K562 (cell line): ENCODE measurements at regions not wholly inside any gene's neighbourhood (a gene's known extent, or its start where the extent isn't known, plus 50 kb on each side); places are given as distances from the start of the nearest gene placed in this dataset.

Source experiments
- ARID1B ChIP-seq: fragments of 450-650 bp; IDR thresholded peaks from 2 replicates; pipeline ENCODE4 v1.6.1; 2016; ENCODE audit warnings: antibody characterized with exemption, mild to moderate bottlenecking, inconsistent platforms
- CBX3 ChIP-seq, 2 experiments: IDR thresholded peaks; 1 replicate in 1 of 2; 2 replicates in 1 of 2; pipeline ENCODE4 v1.6.1; 2012; ENCODE audit warnings: inconsistent platforms in 2 of 2, low read length in 2 of 2, borderline replicate concordance in 1 of 2, control low read depth in 1 of 2
- ESRRB ChIP-seq: fragments of 250-450 bp; sonication (Bioruptor Pico); IDR thresholded peaks from 2 replicates; pipeline ENCODE4 v1.5.0; 2020; ENCODE audit warnings: mild to moderate bottlenecking, moderate library complexity, borderline replicate concordance
- FIP1L1 ChIP-seq: fragments of 200-400 bp; formaldehyde crosslinking; IDR thresholded peaks from 2 replicates; pipeline ENCODE4 v1.6.1; 2018; ENCODE audit warnings: mild to moderate bottlenecking, low read depth, low read length; ENCODE audit not compliant: poor library complexity, severe bottlenecking
- GTF2E2 ChIP-seq: fragments of 200-800 bp; sonication (Bioruptor generic); IDR thresholded peaks from 2 replicates; pipeline ENCODE4 v1.6.1; 2016; ENCODE audit warnings: missing genetic modification characterization, missing compliant biosample characterization
- KDM2B ChIP-seq: fragments of 250-450 bp; sonication (Bioruptor Pico); IDR thresholded peaks from 2 replicates; pipeline ENCODE4 v1.8.0; 2021; ENCODE audit warnings: mild to moderate bottlenecking, moderate library complexity
- LEF1 ChIP-seq: fragments of 450-650 bp; IDR thresholded peaks from 2 replicates; pipeline ENCODE4 v1.6.1; 2016; ENCODE audit warnings: mild to moderate bottlenecking
- MXI1 ChIP-seq: IDR thresholded peaks from 2 replicates; pipeline ENCODE4 v1.6.1; 2011; ENCODE audit warnings: low read depth, mild to moderate bottlenecking, improper control_type of control experiment, low read length
- NONO ChIP-seq, 2 experiments: fragments of 200-400 bp in 1 of 2; fragments of 450-650 bp in 1 of 2; formaldehyde crosslinking in 1 of 2; IDR thresholded peaks; 2 replicates each; pipeline ENCODE4 v1.6.1; 2017; ENCODE audit warnings: low read depth in 2 of 2, mild to moderate bottlenecking in 2 of 2, moderate library complexity in 2 of 2, low read length in 1 of 2
- NRF1 ChIP-seq, 2 experiments: fragments of 450-650 bp; IDR thresholded peaks in 1 of 2; conservative IDR thresholded peaks in 1 of 2; 2 replicates each; pipeline ENCODE4 v1.6.1; 2014; ENCODE audit warnings: mild to moderate bottlenecking in 2 of 2
- POLR2AphosphoS2 ChIP-seq: IDR thresholded peaks from 2 replicates; pipeline ENCODE4 v1.6.1; 2012; ENCODE audit warnings: low read length, improper control_type of control experiment
- SRF ChIP-seq, 2 experiments: fragments of 250-450, 450-650 bp in 1 of 2; sonication (Bioruptor Pico) in 1 of 2; sonication (generic) in 1 of 2; formaldehyde crosslinking; IDR thresholded peaks; 2 replicates each; pipeline versions ENCODE4 v1.5.0 to v1.5.1; 2020 to 2022; ENCODE audit warnings: mild to moderate bottlenecking in 1 of 2, missing genetic modification reagents in 1 of 2
- ZNF197 ChIP-seq: fragments of 200-800 bp; sonication (Bioruptor generic); IDR thresholded peaks from 2 replicates; pipeline ENCODE4 v1.6.1; 2016; ENCODE audit warnings: low read depth, missing genetic modification characterization, missing compliant biosample characterization
- ZNF41 ChIP-seq: fragments of 250-450 bp; sonication (Bioruptor Pico); conservative IDR thresholded peaks from 2 replicates; pipeline ENCODE4 v1.4.0; 2020; ENCODE audit warnings: mild to moderate bottlenecking
- ZNF584 ChIP-seq: fragments of 200-800 bp; sonication (Bioruptor generic); IDR thresholded peaks from 2 replicates; pipeline ENCODE4 v1.6.1; 2016; ENCODE audit warnings: low read depth, mild to moderate bottlenecking, missing genetic modification characterization, missing compliant biosample characterization
- ZNF589 ChIP-seq: fragments of 200-800 bp; sonication (Bioruptor generic); IDR thresholded peaks from 2 replicates; pipeline ENCODE4 v1.6.1; 2016; ENCODE audit warnings: low read depth, missing genetic modification characterization, missing compliant biosample characterization
- ZSCAN32 ChIP-seq: fragments of 450-650 bp; formaldehyde crosslinking; IDR thresholded peaks from 2 replicates; pipeline ENCODE4 v1.4.0; 2020; ENCODE audit warnings: mild to moderate bottlenecking, moderate library complexity
- TF ChIP-seq, protein P1 (sequence below): fragments of 450-650 bp; formaldehyde crosslinking; IDR thresholded peaks from 2 replicates; pipeline ENCODE4 v1.4.0; 2022; ENCODE audit warnings: mild to moderate bottlenecking, moderate library complexity
- TF ChIP-seq, protein P2 (sequence below): IDR thresholded peaks from 3 replicates; pipeline ENCODE4 v1.6.1; 2011; ENCODE audit warnings: borderline replicate concordance, mild to moderate bottlenecking; ENCODE audit not compliant: insufficient read length, insufficient read depth
- TF ChIP-seq, protein P3 (sequence below): sonication (generic); formaldehyde crosslinking; IDR thresholded peaks from 2 replicates; pipeline ENCODE4 v1.5.0; 2020; ENCODE audit warnings: missing genetic modification reagents
- TF ChIP-seq, protein P4 (sequence below): IDR thresholded peaks from 3 replicates; pipeline ENCODE4 v1.6.1; 2011; ENCODE audit warnings: borderline replicate concordance, mild to moderate bottlenecking, moderate library complexity; ENCODE audit not compliant: insufficient read length; ENCODE audit errors: extremely low read depth

DNA sequence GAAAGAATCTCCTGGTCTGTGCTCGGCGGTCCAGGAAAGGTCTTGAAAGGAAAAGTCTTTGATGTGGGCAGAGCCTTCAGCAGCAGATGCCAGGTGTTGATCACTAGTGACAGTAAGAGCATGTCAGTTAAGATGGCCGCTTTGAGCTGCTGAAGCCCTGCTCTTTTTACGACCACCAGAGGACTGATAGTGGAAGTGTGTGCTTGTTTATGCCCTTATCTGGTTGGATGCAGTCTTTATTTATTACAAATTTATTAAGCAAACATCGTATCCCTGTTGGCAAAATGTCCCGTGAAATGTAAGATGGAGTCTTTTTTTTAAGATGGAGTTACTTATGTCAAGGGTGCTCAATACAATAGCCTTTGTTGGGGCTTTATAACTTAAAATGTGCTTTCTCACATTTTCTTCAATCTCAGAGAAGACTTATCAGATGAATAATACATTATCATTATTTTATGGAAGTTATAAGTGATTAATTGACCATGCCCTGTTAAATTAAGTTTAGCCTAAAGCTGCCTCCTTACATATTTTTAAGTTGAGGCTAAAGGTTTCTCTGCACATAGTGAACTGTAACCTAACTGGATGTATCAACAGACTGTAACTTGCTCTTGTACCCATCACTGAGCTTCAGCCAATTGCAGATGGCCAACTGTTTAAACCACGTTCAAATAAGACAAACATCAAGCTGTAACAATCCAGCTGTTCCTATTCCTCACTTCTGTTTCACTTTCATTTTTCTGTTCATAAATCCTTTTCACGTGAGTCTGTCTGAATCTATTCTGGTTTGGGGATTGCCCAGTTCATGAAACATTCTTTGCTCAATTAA, 97.4 kb upstream of the PIK3CG start (continued):
- TF ChIP-seq NONO (IDR thresholded peaks at IDR 0.05; ENCODE audit: low read depth in 2 of 2, low read length in 1 of 2): no peak
- TF ChIP-seq MXI1: no peak
- peak; percentile 94 for TF ChIP-seq ZNF41 (CRISPR knock-in tag)
- peak; percentile 95 for TF ChIP-seq ZNF584
- TF ChIP-seq POLR2AphosphoS2: no peak
- TF ChIP-seq, protein P1, sequence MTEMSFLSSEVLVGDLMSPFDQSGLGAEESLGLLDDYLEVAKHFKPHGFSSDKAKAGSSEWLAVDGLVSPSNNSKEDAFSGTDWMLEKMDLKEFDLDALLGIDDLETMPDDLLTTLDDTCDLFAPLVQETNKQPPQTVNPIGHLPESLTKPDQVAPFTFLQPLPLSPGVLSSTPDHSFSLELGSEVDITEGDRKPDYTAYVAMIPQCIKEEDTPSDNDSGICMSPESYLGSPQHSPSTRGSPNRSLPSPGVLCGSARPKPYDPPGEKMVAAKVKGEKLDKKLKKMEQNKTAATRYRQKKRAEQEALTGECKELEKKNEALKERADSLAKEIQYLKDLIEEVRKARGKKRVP (CRISPR knock-in tag): peak; percentile 69; the same call in 1 of the 2 replicates
- TF ChIP-seq ZNF589 (CRISPR knock-in tag): peak; percentile 94
- TF ChIP-seq LEF1: peak; percentile 77; the same call in 1 of the 2 replicates
- TF ChIP-seq, protein P2, sequence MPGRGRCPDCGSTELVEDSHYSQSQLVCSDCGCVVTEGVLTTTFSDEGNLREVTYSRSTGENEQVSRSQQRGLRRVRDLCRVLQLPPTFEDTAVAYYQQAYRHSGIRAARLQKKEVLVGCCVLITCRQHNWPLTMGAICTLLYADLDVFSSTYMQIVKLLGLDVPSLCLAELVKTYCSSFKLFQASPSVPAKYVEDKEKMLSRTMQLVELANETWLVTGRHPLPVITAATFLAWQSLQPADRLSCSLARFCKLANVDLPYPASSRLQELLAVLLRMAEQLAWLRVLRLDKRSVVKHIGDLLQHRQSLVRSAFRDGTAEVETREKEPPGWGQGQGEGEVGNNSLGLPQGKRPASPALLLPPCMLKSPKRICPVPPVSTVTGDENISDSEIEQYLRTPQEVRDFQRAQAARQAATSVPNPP: no peak
- no peak for TF ChIP-seq GTF2E2
- no peak for TF ChIP-seq ESRRB
- no peak for TF ChIP-seq FIP1L1
- TF ChIP-seq, protein P3, sequence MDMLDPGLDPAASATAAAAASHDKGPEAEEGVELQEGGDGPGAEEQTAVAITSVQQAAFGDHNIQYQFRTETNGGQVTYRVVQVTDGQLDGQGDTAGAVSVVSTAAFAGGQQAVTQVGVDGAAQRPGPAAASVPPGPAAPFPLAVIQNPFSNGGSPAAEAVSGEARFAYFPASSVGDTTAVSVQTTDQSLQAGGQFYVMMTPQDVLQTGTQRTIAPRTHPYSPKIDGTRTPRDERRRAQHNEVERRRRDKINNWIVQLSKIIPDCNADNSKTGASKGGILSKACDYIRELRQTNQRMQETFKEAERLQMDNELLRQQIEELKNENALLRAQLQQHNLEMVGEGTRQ (CRISPR knock-in tag): no peak
- TF ChIP-seq, protein P4, sequence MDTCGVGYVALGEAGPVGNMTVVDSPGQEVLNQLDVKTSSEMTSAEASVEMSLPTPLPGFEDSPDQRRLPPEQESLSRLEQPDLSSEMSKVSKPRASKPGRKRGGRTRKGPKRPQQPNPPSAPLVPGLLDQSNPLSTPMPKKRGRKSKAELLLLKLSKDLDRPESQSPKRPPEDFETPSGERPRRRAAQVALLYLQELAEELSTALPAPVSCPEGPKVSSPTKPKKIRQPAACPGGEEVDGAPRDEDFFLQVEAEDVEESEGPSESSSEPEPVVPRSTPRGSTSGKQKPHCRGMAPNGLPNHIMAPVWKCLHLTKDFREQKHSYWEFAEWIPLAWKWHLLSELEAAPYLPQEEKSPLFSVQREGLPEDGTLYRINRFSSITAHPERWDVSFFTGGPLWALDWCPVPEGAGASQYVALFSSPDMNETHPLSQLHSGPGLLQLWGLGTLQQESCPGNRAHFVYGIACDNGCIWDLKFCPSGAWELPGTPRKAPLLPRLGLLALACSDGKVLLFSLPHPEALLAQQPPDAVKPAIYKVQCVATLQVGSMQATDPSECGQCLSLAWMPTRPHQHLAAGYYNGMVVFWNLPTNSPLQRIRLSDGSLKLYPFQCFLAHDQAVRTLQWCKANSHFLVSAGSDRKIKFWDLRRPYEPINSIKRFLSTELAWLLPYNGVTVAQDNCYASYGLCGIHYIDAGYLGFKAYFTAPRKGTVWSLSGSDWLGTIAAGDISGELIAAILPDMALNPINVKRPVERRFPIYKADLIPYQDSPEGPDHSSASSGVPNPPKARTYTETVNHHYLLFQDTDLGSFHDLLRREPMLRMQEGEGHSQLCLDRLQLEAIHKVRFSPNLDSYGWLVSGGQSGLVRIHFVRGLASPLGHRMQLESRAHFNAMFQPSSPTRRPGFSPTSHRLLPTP: no peak
- no peak for TF ChIP-seq NRF1 (conservative IDR thresholded peaks at IDR 0.05 in 1 of 2, IDR thresholded peaks at IDR 0.05 in 1 of 2)
- no peak for TF ChIP-seq ARID1B
- peak; percentile 57; the same call in 1 of the 2 replicates for TF ChIP-seq KDM2B (CRISPR knock-in tag)
- no peak for TF ChIP-seq CBX3 (IDR thresholded peaks at IDR 0.05; ENCODE audit: borderline replicate concordance in 1 of 2, low read length in 2 of 2)
- peak in 1 of 2 experiments; percentile 83; a peak in 1 of 4 replicates for TF ChIP-seq SRF (CRISPR knock-in tag; IDR thresholded peaks at IDR 0.05)
- peak; percentile 97 for TF ChIP-seq ZNF197 (CRISPR knock-in tag)
- TF ChIP-seq ZSCAN32 (CRISPR knock-in tag): peak; percentile 81; the same call in 1 of the 2 replicates
